ENCODE measurements at regions not wholly inside any gene's neighbourhood (a gene's known extent, or its start where the extent isn't known, plus 50 kb on each side); places are given as distances from the start of the nearest gene placed in this dataset.
"Not testable (repeated sequence)": the region's sequence is repeated elsewhere in the genome, so short reads cannot be mapped to it uniquely, and the experiment has no call there.

DNA sequence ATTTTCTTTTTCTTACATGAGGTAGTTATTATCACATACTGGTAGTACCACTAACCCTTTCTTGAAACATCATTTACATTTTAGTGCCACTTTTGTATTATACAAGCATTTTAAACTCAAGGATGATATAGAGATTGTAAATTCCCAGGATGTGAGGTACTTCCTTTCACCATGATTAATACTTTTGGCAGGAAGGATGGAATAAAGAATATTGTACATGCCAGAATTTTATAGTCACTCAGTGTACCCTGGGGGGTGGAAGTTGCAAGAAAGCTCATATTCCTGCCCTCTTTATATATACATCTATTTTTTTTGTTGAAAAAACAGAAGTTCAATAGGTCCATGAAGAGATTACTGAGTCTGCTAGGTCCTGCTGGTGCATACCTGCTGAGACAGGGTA is 141.0 kb upstream of the PLSCR5 start:
- H3K36me3 ChIP-seq (ENCODE audit: control insufficient read depth, insufficient read depth, low read length) = no peaks in the 10 kb centered on the region
- no peak overlapping the region for H3K27ac ChIP-seq (ENCODE audit: low read depth, low read length, severe bottlenecking)
- H3K4me1 ChIP-seq (ENCODE audit: control insufficient read depth, insufficient read depth, low read length, poor library complexity, severe bottlenecking) = no peaks in the 10 kb centered on the region
- H3K9me3 ChIP-seq (ENCODE audit: control insufficient read depth, low read length) = no peaks in the 10 kb centered on the region
- H3K4me3 ChIP-seq (ENCODE audit: extremely low read depth, insufficient read depth, low read length, poor library complexity, severe bottlenecking) = no peak overlapping the region

DNA sequence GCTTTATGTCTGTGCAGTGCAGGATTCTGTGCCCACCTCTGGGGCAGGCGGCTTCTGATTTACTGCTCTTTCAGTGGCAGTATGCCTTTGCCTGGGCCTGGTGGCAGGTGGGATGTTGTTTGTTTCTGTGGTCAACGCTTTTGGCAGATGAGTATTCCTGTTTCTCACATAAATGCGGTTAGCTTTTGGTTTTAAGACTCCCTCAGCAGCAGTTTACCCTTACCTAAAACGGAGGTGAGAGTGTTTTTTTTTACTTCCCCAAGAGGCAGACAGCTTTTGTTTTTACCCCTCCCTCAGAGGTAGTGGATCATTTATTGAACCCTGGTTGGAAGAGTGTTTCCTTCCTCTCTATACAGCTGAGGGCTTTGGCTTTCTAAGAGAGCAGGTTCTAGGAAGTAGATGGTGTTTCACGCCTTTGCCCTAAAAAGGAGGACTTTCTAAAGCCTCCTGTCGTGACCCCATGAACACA is 134.1 kb upstream of the PLSCR5 start:
- Histone ChIP-seq H3K27ac (ENCODE audit: low read depth, low read length, severe bottlenecking) (no peak overlapping the region), H3K9me3 (ENCODE audit: control insufficient read depth, low read length) (no peaks in the 10 kb centered on the region), H3K4me3 (ENCODE audit: extremely low read depth, insufficient read depth, low read length, poor library complexity, severe bottlenecking) (no peak overlapping the region), H3K36me3 (ENCODE audit: control insufficient read depth, insufficient read depth, low read length) (no peaks in the 10 kb centered on the region), H3K4me1 (ENCODE audit: control insufficient read depth, insufficient read depth, low read length, poor library complexity, severe bottlenecking) (no peaks in the 10 kb centered on the region)
- WGBS, 2 experiments (ENCODE audit: insufficient coverage in 2 of 2) = 88 to 90% methylated on average over 1 to 3 of the region's 6 CpGs

GRCh38 chr3:146732325-146732724 is 127.2 kb upstream of the PLSCR5 start:
- Histone ChIP-seq H3K4me1 (ENCODE audit: control insufficient read depth, insufficient read depth, low read length, poor library complexity, severe bottlenecking) (no peaks in the 10 kb centered on the region), H3K9me3 (ENCODE audit: control insufficient read depth, low read length) (no peaks in the 10 kb centered on the region), H3K4me3 (ENCODE audit: extremely low read depth, insufficient read depth, low read length, poor library complexity, severe bottlenecking) (no peak overlapping the region), H3K27ac (ENCODE audit: low read depth, low read length, severe bottlenecking) (no peak overlapping the region), H3K36me3 (ENCODE audit: control insufficient read depth, insufficient read depth, low read length) (no peaks in the 10 kb centered on the region)
- WGBS, 2 experiments (ENCODE audit: insufficient coverage in 2 of 2) = 75 to 91% methylated on average over 3 to 5 of the region's 6 CpGs

- no peak overlapping the region for H3K4me3 ChIP-seq (ENCODE audit: extremely low read depth, insufficient read depth, low read length, poor library complexity, severe bottlenecking)
- no peaks in the 10 kb centered on the region for H3K36me3 ChIP-seq (ENCODE audit: control insufficient read depth, insufficient read depth, low read length)
- no peak overlapping the region for H3K27ac ChIP-seq (ENCODE audit: low read depth, low read length, severe bottlenecking)
- no peaks in the 10 kb centered on the region for H3K9me3 ChIP-seq (ENCODE audit: control insufficient read depth, low read length)
- peaks cover 4% of the 10 kb centered on the region for H3K4me1 ChIP-seq (ENCODE audit: control insufficient read depth, insufficient read depth, low read length, poor library complexity, severe bottlenecking)
Observed at GRCh38 chr3:146715170-146715569, 110.0 kb upstream of the PLSCR5 start.

DNA sequence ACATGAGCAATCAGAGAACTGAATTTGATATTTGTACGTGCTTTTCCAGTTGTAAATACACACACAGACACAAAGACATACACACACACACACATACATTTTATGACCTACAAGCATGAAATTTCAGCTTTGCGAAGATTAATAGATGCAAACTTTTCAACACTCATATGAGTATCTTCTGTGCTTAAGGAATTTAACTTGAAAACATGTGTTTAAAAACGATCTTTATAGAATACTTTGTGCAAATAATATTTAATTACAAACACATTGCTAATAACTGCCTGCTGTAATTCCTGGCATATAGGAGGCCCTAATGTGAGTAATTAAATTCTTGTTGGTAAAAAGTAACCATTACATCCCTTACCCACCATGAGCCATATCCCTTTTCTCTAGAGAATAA is 107.7 kb upstream of the PLSCR5 start:
- Histone ChIP-seq H3K27ac (ENCODE audit: low read depth, low read length, severe bottlenecking) (no peak overlapping the region), H3K4me3 (ENCODE audit: extremely low read depth, insufficient read depth, low read length, poor library complexity, severe bottlenecking) (no peak overlapping the region), H3K36me3 (ENCODE audit: control insufficient read depth, insufficient read depth, low read length) (no peaks in the 10 kb centered on the region), H3K9me3 (ENCODE audit: control insufficient read depth, low read length) (no peaks in the 10 kb centered on the region), H3K4me1 (ENCODE audit: control insufficient read depth, insufficient read depth, low read length, poor library complexity, severe bottlenecking) (peaks cover 4% of the 10 kb centered on the region)
- WGBS, 2 experiments (ENCODE audit: insufficient coverage in 2 of 2) = no CpG with 5 or more reads among the region's 3 CpGs

DNA sequence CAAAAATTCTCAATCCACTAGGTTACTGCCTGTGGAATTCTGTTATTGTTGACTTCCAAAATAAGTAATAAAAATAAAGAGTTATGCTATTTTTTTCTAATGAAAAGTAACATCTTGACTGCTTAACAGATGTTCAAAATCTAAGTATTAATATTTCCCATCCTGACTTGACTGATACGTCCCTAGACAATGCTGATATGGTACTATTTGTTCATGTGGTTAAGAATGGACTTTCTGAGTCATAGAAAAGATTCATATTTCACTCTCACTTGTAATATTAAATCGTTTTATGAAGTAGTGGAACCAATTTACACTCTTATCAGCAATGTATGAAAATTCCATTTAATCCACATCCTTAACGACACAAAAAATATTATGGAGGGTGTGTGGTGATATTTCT is 104.8 kb upstream of the PLSCR5 start:
- H3K9me3 ChIP-seq (ENCODE audit: control insufficient read depth, low read length) = no peaks in the 10 kb centered on the region
- WGBS, 2 experiments (ENCODE audit: insufficient coverage in 2 of 2) = no CpG with 5 or more reads among the region's 3 CpGs

DNA sequence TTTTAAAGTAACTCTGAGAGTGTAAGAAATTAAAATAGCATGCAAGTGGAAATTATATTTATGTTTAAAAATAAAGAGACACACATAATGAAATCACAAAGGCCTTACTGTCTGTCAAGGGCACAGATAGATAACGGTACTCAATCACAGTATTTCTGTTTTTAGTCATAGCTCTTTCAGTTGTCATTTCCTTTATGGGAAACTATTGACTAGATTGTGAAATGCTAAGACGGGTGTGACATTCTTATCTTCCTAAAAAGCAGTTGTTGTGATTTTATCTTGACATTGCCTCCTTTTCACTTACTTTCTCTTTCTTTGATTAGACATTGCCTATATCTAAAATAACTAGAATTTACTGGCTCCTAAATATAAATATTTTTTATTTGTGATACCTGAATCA is 100.1 kb upstream of the PLSCR5 start:
- no peaks in the 10 kb centered on the region for H3K4me1 ChIP-seq (ENCODE audit: control insufficient read depth, insufficient read depth, low read length, poor library complexity, severe bottlenecking)
- no peak overlapping the region for H3K27ac ChIP-seq (ENCODE audit: low read depth, low read length, severe bottlenecking)
- no peaks in the 10 kb centered on the region for H3K36me3 ChIP-seq (ENCODE audit: control insufficient read depth, insufficient read depth, low read length)
- no CpG with 5 or more reads among the region's 2 CpGs for WGBS, 2 experiments (ENCODE audit: insufficient coverage in 2 of 2)
- no peaks in the 10 kb centered on the region for H3K9me3 ChIP-seq (ENCODE audit: control insufficient read depth, low read length)
- no peak overlapping the region for H3K4me3 ChIP-seq (ENCODE audit: extremely low read depth, insufficient read depth, low read length, poor library complexity, severe bottlenecking)

More for the DNA sequence above, 104.8 kb upstream of the PLSCR5 start:
- no peaks in the 10 kb centered on the region for H3K36me3 ChIP-seq (ENCODE audit: control insufficient read depth, insufficient read depth, low read length)
- peaks cover 4% of the 10 kb centered on the region for H3K4me1 ChIP-seq (ENCODE audit: control insufficient read depth, insufficient read depth, low read length, poor library complexity, severe bottlenecking)
- no peak overlapping the region for H3K27ac ChIP-seq (ENCODE audit: low read depth, low read length, severe bottlenecking)
- H3K4me3 ChIP-seq (ENCODE audit: extremely low read depth, insufficient read depth, low read length, poor library complexity, severe bottlenecking) = no peak overlapping the region

GRCh38 chr3:146702237-146702636 is 97.1 kb upstream of the PLSCR5 start:
- no peak overlapping the region for H3K27ac ChIP-seq (ENCODE audit: low read depth, low read length, severe bottlenecking)
- no peak overlapping the region for H3K4me3 ChIP-seq (ENCODE audit: extremely low read depth, insufficient read depth, low read length, poor library complexity, severe bottlenecking)
- H3K36me3 ChIP-seq (ENCODE audit: control insufficient read depth, insufficient read depth, low read length) = no peaks in the 10 kb centered on the region
- H3K4me1 ChIP-seq (ENCODE audit: control insufficient read depth, insufficient read depth, low read length, poor library complexity, severe bottlenecking) = no peaks in the 10 kb centered on the region
- H3K9me3 ChIP-seq (ENCODE audit: control insufficient read depth, low read length) = no peaks in the 10 kb centered on the region
- 92 to 96% methylated on average over 4 to 5 of the region's 5 CpGs for WGBS, 2 experiments (ENCODE audit: insufficient coverage in 2 of 2)

GRCh38 chr3:146701246-146701645 is 96.1 kb upstream of the PLSCR5 start:
- H3K27ac ChIP-seq (ENCODE audit: low read depth, low read length, severe bottlenecking) = no peak overlapping the region
- no peaks in the 10 kb centered on the region for H3K9me3 ChIP-seq (ENCODE audit: control insufficient read depth, low read length)
- H3K36me3 ChIP-seq (ENCODE audit: control insufficient read depth, insufficient read depth, low read length) = no peaks in the 10 kb centered on the region
- H3K4me3 ChIP-seq (ENCODE audit: extremely low read depth, insufficient read depth, low read length, poor library complexity, severe bottlenecking) = no peak overlapping the region
- WGBS, 2 experiments (ENCODE audit: insufficient coverage in 2 of 2) = 57 to 80% methylated on average over 1 of the region's 3 CpGs
- H3K4me1 ChIP-seq (ENCODE audit: control insufficient read depth, insufficient read depth, low read length, poor library complexity, severe bottlenecking) = no peaks in the 10 kb centered on the region

- not testable (repeated sequence) for H3K4me1 ChIP-seq (ENCODE audit: control insufficient read depth, insufficient read depth, low read length, poor library complexity, severe bottlenecking); H3K36me3 ChIP-seq (ENCODE audit: control insufficient read depth, insufficient read depth, low read length); H3K27ac ChIP-seq (ENCODE audit: low read depth, low read length, severe bottlenecking); H3K9me3 ChIP-seq (ENCODE audit: control insufficient read depth, low read length); H3K4me3 ChIP-seq (ENCODE audit: extremely low read depth, insufficient read depth, low read length, poor library complexity, severe bottlenecking)
Observed at GRCh38 chr3:146700025-146700424, 94.9 kb upstream of the PLSCR5 start.

GRCh38 chr3:146692254-146692653 is 87.1 kb upstream of the PLSCR5 start:
- 80 to 95% methylated on average over 2 of the region's 2 CpGs for WGBS, 2 experiments (ENCODE audit: insufficient coverage in 2 of 2)
- H3K4me1 ChIP-seq (ENCODE audit: control insufficient read depth, insufficient read depth, low read length, poor library complexity, severe bottlenecking) = no peaks in the 10 kb centered on the region
- H3K27ac ChIP-seq (ENCODE audit: low read depth, low read length, severe bottlenecking) = no peak overlapping the region
- H3K4me3 ChIP-seq (ENCODE audit: extremely low read depth, insufficient read depth, low read length, poor library complexity, severe bottlenecking) = no peak overlapping the region
- no peaks in the 10 kb centered on the region for H3K36me3 ChIP-seq (ENCODE audit: control insufficient read depth, insufficient read depth, low read length)
- H3K9me3 ChIP-seq (ENCODE audit: control insufficient read depth, low read length) = no peaks in the 10 kb centered on the region

All from mesodermal cell (in vitro differentiated cells).